SK-N-SH (cell line): ENCODE measurements at regions not wholly inside any gene's neighbourhood (a gene's known extent, or its start where the extent isn't known, plus 50 kb on each side); places are given as distances from the start of the nearest gene placed in this dataset.

Source experiments
- CTCF ChIA-PET: fragments of 300-600, 350-600 bp; formaldehyde crosslinking; extraction: SDS; loops from one replicate; lab custom pipeline; 2021; lab: Yijun Ruan, JAX
- POLR2A ChIA-PET: fragments of 350-600 bp; sonication (Branson Sonifier 250); formaldehyde crosslinking; extraction: SDS; loops from one replicate; lab custom pipeline; 2020; ENCODE audit warnings: antibody characterized with exemption, inconsistent platforms; lab: Yijun Ruan, JAX
- DNase-seq: peaks from one replicate; pipeline ENCODE4 v3.0.0; 2012
- H2AFZ ChIP-seq: fragments of 200-600 bp; sonication (generic); 2 replicates; pipeline ENCODE4 v1.8.1; 2016; ENCODE audit warnings: antibody characterized with exemption, mild to moderate bottlenecking, low read depth
- H3F3A ChIP-seq: fragments of 200-600 bp; sonication (generic); replicated peaks from 2 replicates; pipeline ENCODE3; 2016; ENCODE audit warnings: antibody characterized with exemption, mild to moderate bottlenecking; ENCODE audit not compliant: insufficient read depth
- H3K27ac ChIP-seq, 2 experiments: fragments of 200-500 bp in 1 of 2; fragments of 200-600 bp in 1 of 2; sonication (Bioruptor generic) in 1 of 2; sonication (generic), shearing (Covaris generic) in 1 of 2; 2 replicates each; pipeline versions ENCODE4 v1.5.1 to v1.6.1; 2014 to 2016; ENCODE audit warnings: low read depth in 2 of 2, inconsistent platforms in 1 of 2, low read length in 1 of 2, mild to moderate bottlenecking in 1 of 2, mixed read lengths in 1 of 2
- H3K27me3 ChIP-seq: fragments of 200-600 bp; sonication (generic), shearing (Covaris generic); 2 replicates; pipeline ENCODE4 v1.6.1; 2016; ENCODE audit warnings: mixed run types; ENCODE audit not compliant: insufficient read depth
- H3K36me3 ChIP-seq, 2 experiments: fragments of 200-500 bp in 1 of 2; fragments of 200-600 bp in 1 of 2; sonication (Bioruptor generic) in 1 of 2; sonication (generic) in 1 of 2; replicated peaks in 1 of 2; 2 replicates each; pipeline versions ENCODE3 to v1.5.1; 2014 to 2016; ENCODE audit warnings: low read length in 1 of 2, mild to moderate bottlenecking in 1 of 2; ENCODE audit not compliant: insufficient read depth in 2 of 2, control insufficient read depth in 1 of 2
- H3K4me1 ChIP-seq, 2 experiments: fragments of 200-500 bp in 1 of 2; fragments of 200-600 bp in 1 of 2; sonication (Bioruptor generic) in 1 of 2; sonication (generic), shearing (Covaris generic) in 1 of 2; 2 replicates each; pipeline versions ENCODE4 v1.5.1 to v1.6.1; 2014 to 2016; ENCODE audit warnings: low read depth in 1 of 2, low read length in 1 of 2, mixed run types in 1 of 2; ENCODE audit not compliant: insufficient read depth in 2 of 2, control insufficient read depth in 1 of 2
- H3K4me2 ChIP-seq: fragments of 200-600 bp; sonication (generic), shearing (Covaris generic); 2 replicates; pipeline ENCODE4 v1.6.1; 2017; ENCODE audit warnings: mixed run types
- H3K4me3 ChIP-seq, 2 experiments: fragments of 200-500 bp in 1 of 2; fragments of 200-600 bp in 1 of 2; sonication (Bioruptor generic) in 1 of 2; sonication (generic), shearing (Covaris generic) in 1 of 2; 2 replicates each; pipeline versions ENCODE4 v1.5.1 to v1.8.1; 2014 to 2016; ENCODE audit warnings: low read depth in 2 of 2, inconsistent platforms in 1 of 2, low read length in 1 of 2, mild to moderate bottlenecking in 1 of 2, mixed read lengths in 1 of 2, moderate library complexity in 1 of 2
- H3K79me2 ChIP-seq: fragments of 200-600 bp; sonication (generic); 2 replicates; pipeline ENCODE4 v1.8.1; 2017; ENCODE audit warnings: mild to moderate bottlenecking; ENCODE audit not compliant: insufficient read depth
- H3K9ac ChIP-seq: fragments of 200-600 bp; sonication (generic); 2 replicates; pipeline ENCODE4 v1.6.1; 2017; ENCODE audit warnings: mixed run types
- H3K9me2 ChIP-seq: fragments of 200-600 bp; sonication (generic); 2 replicates; pipeline ENCODE4 v1.6.1; 2017; ENCODE audit warnings: mixed run types
- H3K9me3 ChIP-seq: fragments of 200-600 bp; sonication (generic); 2 replicates; pipeline ENCODE4 v1.6.1; 2017; ENCODE audit warnings: mixed run types, mild to moderate bottlenecking, moderate library complexity
- H4K20me1 ChIP-seq: fragments of 200-600 bp; sonication (generic); 2 replicates; pipeline ENCODE4 v1.6.1; 2017; ENCODE audit warnings: mild to moderate bottlenecking, mixed run types; ENCODE audit not compliant: insufficient read depth
- EZH2phosphoT487 ChIP-seq: fragments of 200-600 bp; sonication (generic); IDR thresholded peaks from 2 replicates; pipeline ENCODE4 v1.6.1; 2017; ENCODE audit warnings: low read depth, mixed run types, mild to moderate bottlenecking, antibody characterized with exemption, moderate library complexity, borderline replicate concordance
- GABPA ChIP-seq: IDR thresholded peaks from 2 replicates; pipeline ENCODE4 v1.4.0; 2012; ENCODE audit warnings: low read depth, mild to moderate bottlenecking
- MEF2A ChIP-seq: IDR thresholded peaks from 2 replicates; pipeline ENCODE4 v1.4.0; 2012; ENCODE audit warnings: low read depth, borderline replicate concordance
- POLR2AphosphoS5 ChIP-seq: IDR thresholded peaks from 2 replicates; pipeline ENCODE4 v1.6.1; 2012; ENCODE audit warnings: low read depth, low read length
- RAD21 ChIP-seq: IDR thresholded peaks from 2 replicates; pipeline ENCODE4 v1.6.1; 2012; ENCODE audit warnings: mild to moderate bottlenecking, low read length
- RFX5 ChIP-seq: IDR thresholded peaks from 2 replicates; pipeline ENCODE4 v1.6.1; 2012; ENCODE audit warnings: mild to moderate bottlenecking, improper control_type of control experiment, low read length
- TAF1 ChIP-seq: IDR thresholded peaks from 2 replicates; pipeline ENCODE4 v1.6.1; 2012; ENCODE audit warnings: low read depth, mild to moderate bottlenecking, low read length, moderate library complexity, borderline replicate concordance
- TCF12 ChIP-seq: IDR thresholded peaks from 2 replicates; pipeline ENCODE4 v1.4.0; 2012
- TEAD4 ChIP-seq: IDR thresholded peaks from 2 replicates; pipeline ENCODE4 v1.4.0; 2012; ENCODE audit warnings: mild to moderate bottlenecking, borderline replicate concordance; ENCODE audit not compliant: insufficient read depth
- WGBS: methylation state at CpG from one replicate; pipeline ENCODE4 v1.1.6; 2017; ENCODE audit warnings: low lambda C conversion rate; 5-methylcytosine and 5-hydroxymethylcytosine counted together
- TF ChIP-seq, protein P1 (sequence below): IDR thresholded peaks from 2 replicates; pipeline ENCODE4 v1.4.0; 2012; ENCODE audit warnings: low read depth, borderline replicate concordance
- TF ChIP-seq, protein P2 (sequence below): IDR thresholded peaks from 2 replicates; pipeline ENCODE4; 2012

DNA sequence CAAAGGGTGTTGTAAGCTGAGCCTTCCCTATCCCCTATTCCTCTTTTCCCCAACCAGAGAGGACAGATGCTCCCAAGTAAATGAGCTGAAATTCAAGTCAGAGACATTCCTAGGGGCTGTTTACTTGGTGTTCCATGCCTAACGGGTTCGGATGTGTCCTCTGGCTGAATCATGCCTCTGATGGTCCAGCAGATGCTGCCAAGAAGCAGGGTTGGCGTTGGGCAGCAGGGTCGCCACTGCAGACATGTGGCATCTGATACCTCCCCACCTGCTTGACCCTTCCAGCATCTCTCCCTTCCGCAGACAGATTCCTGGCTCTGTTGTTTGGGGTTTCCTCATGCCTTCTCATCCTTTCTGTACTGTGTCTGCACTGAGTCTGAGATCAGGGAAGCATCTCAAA, 108.3 kb downstream of the HNRNPLL start:
- TF ChIP-seq RAD21 = no peak
- TF ChIP-seq, protein P1, sequence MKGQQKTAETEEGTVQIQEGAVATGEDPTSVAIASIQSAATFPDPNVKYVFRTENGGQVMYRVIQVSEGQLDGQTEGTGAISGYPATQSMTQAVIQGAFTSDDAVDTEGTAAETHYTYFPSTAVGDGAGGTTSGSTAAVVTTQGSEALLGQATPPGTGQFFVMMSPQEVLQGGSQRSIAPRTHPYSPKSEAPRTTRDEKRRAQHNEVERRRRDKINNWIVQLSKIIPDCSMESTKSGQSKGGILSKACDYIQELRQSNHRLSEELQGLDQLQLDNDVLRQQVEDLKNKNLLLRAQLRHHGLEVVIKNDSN = no peak
- H3K4me2 ChIP-seq = no peak overlapping the region
- H3K4me3 ChIP-seq = no peak overlapping the region
- no peaks in the 10 kb centered on the region for H3K9me2 ChIP-seq
- CTCF ChIA-PET = interaction anchor here (1.3 to 2.8 kb wide), 2 partner anchors 14 to 179 kb away, joined by 5 to 10 read pairs; no protein-coding TSS in a partner anchor
- no peaks in the 10 kb centered on the region for H3K79me2 ChIP-seq
- no peak overlapping the region for H3K27ac ChIP-seq
- no peaks in the 10 kb centered on the region for H3F3A ChIP-seq
- no peaks in the 10 kb centered on the region for H3K27me3 ChIP-seq
- no peak for DNase-seq
- no peaks in the 10 kb centered on the region for H3K9me3 ChIP-seq
- POLR2A ChIA-PET = no interaction called here
- H2AFZ ChIP-seq = no peak overlapping the region
- H3K9ac ChIP-seq = no peak overlapping the region
- no peaks in the 10 kb centered on the region; the same call in 1 of the 2 replicates for H4K20me1 ChIP-seq
- peaks cover 0 to 15% of the 10 kb centered on the region in 2 experiments; a peak in 1 of 4 replicates for H3K4me1 ChIP-seq
- H3K36me3 ChIP-seq = no peaks in the 10 kb centered on the region
- WGBS = 60% methylated on average over 5 of the region's 5 CpGs

- H3K27ac ChIP-seq = no peak overlapping the region
- no peaks in the 10 kb centered on the region for H3F3A ChIP-seq
- no peaks in the 10 kb centered on the region for H3K9me2 ChIP-seq
- H3K9me3 ChIP-seq = no peaks in the 10 kb centered on the region
- H3K27me3 ChIP-seq = no peaks in the 10 kb centered on the region
- H3K9ac ChIP-seq = no peak overlapping the region
- no peak overlapping the region for H2AFZ ChIP-seq
- H4K20me1 ChIP-seq = no peaks in the 10 kb centered on the region; the same call in 1 of the 2 replicates
- POLR2A ChIA-PET = no interaction called here
- no peaks in the 10 kb centered on the region for H3K79me2 ChIP-seq
- H3K4me3 ChIP-seq = no peak overlapping the region
- H3K4me1 ChIP-seq = peaks cover 0 to 12% of the 10 kb centered on the region in 2 experiments; a peak in 1 of 4 replicates
- no peak for DNase-seq
- no peak overlapping the region for H3K4me2 ChIP-seq
- H3K36me3 ChIP-seq = no peaks in the 10 kb centered on the region
- TF ChIP-seq RFX5 = no peak
- no peak for TF ChIP-seq TAF1
- TF ChIP-seq TEAD4 = no peak
- no peak for TF ChIP-seq MEF2A
- TF ChIP-seq, protein P2, sequence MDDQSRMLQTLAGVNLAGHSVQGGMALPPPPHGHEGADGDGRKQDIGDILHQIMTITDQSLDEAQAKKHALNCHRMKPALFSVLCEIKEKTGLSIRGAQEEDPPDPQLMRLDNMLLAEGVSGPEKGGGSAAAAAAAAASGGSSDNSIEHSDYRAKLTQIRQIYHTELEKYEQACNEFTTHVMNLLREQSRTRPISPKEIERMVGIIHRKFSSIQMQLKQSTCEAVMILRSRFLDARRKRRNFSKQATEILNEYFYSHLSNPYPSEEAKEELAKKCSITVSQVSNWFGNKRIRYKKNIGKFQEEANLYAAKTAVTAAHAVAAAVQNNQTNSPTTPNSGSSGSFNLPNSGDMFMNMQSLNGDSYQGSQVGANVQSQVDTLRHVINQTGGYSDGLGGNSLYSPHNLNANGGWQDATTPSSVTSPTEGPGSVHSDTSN = no peak
- no peak for TF ChIP-seq POLR2AphosphoS5
- no peak for TF ChIP-seq GABPA
- TF ChIP-seq RAD21 = no peak
- no peak for TF ChIP-seq TCF12
- TF ChIP-seq EZH2phosphoT487 = no peak
- TF ChIP-seq, all 33 proteins: peak for 0
- CTCF ChIA-PET = interaction anchor here (1.0 kb wide), 1 partner anchor 16 kb away, joined by 3 read pairs; no protein-coding TSS in a partner anchor
- 86% methylated on average over 3 of the region's 3 CpGs for WGBS
These were observed 110.6 kb downstream of the HNRNPLL start for GRCh38 chr2:38492042-38492615.
